Suprapubic skin (tissue), 4 donors: ENCODE measurements at regions not wholly inside any gene's neighbourhood (a gene's known extent, or its start where the extent isn't known, plus 50 kb on each side); places are given as distances from the start of the nearest gene placed in this dataset.

ENCODE experiments used
- DNase-seq, 2 donors: peaks; one replicate each; pipeline ENCODE4 v3.0.0-alpha.2; 2019; ENCODE audit warnings: low spot score in 2 of 2
- H3K27ac ChIP-seq: fragments of 200-600 bp; sonication (generic); one replicate; pipeline ENCODE4 v1.5.1; 2019
- H3K27me3 ChIP-seq: fragments of 200-600 bp; sonication (generic); one replicate; pipeline ENCODE4 v1.5.1; 2019
- H3K36me3 ChIP-seq: fragments of 200-600 bp; sonication (generic); one replicate; pipeline ENCODE4 v1.5.1; 2019
- H3K4me1 ChIP-seq: fragments of 200-600 bp; sonication (generic); one replicate; pipeline ENCODE4 v1.5.1; 2019
- H3K4me3 ChIP-seq: fragments of 200-600 bp; sonication (generic); one replicate; pipeline ENCODE4 v1.5.1; 2019; ENCODE audit warnings: mild to moderate bottlenecking
- H3K9me3 ChIP-seq: fragments of 200-600 bp; sonication (generic); one replicate; pipeline ENCODE4 v1.5.1; 2019
- EP300 ChIP-seq: sonication (generic); formaldehyde crosslinking; IDR thresholded peaks from one replicate; pipeline ENCODE4 v1.6.1; 2017; ENCODE audit warnings: antibody characterized with exemption
- POLR2A ChIP-seq, 2 donors: fragments of 450-650 bp; IDR thresholded peaks; one replicate each; pipeline ENCODE4 v1.6.1; 2017; ENCODE audit warnings: antibody characterized with exemption in 2 of 2, mild to moderate bottlenecking in 2 of 2, moderate library complexity in 2 of 2
- POLR2AphosphoS5 ChIP-seq, 3 donors: sonication (generic); formaldehyde crosslinking; IDR thresholded peaks; one replicate each; pipeline ENCODE4 v1.6.1; 2017; ENCODE audit warnings: antibody characterized with exemption in 3 of 3
- WGBS: methylation state at CpG from one replicate; pipeline ENCODE4 v1.1.5; 2018; 5-methylcytosine and 5-hydroxymethylcytosine counted together
- TF ChIP-seq, protein P1 (sequence below), 2 donors: fragments of 200-600 bp in 1 of 2; fragments of 450-650 bp in 1 of 2; sonication (generic) in 1 of 2; IDR thresholded peaks; one replicate each; pipeline ENCODE4 v1.5.1; 2016 to 2019; ENCODE audit warnings: antibody characterized with exemption in 2 of 2, mild to moderate bottlenecking in 1 of 2, moderate library complexity in 1 of 2

DNA sequence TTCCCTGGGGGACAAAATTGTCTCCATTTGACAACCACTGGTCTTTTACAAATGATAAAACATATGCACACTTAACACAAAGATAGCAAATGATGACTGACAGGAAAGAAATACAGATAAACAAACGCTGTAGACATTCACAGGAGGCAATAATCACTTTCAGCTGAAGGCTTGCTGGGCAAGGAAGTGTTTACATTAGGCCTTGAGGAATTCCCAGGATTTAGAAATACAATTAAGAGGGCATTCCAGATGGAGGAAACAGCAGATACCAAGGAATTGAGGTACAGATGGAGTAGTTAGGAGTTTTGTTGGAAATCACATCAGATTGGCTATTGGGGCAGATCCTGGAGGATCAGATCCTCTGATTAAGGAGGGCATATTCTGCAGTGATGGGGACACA lies 93.9 kb downstream of the DYRK2 start:
- Histone ChIP-seq H3K9me3 (no peaks in the 10 kb centered on the region), H3K27me3 (no peaks in the 10 kb centered on the region), H3K36me3 (no peaks in the 10 kb centered on the region), H3K4me3 (no peak overlapping the region), H3K27ac (no peak overlapping the region), H3K4me1 (no peaks in the 10 kb centered on the region)
- DNase-seq: no peak
- WGBS: 35% methylated on average over 1 of the region's 1 CpG
- no peak for TF ChIP-seq POLR2A (IDR thresholded peaks at IDR 0.05)
- TF ChIP-seq, protein P1, sequence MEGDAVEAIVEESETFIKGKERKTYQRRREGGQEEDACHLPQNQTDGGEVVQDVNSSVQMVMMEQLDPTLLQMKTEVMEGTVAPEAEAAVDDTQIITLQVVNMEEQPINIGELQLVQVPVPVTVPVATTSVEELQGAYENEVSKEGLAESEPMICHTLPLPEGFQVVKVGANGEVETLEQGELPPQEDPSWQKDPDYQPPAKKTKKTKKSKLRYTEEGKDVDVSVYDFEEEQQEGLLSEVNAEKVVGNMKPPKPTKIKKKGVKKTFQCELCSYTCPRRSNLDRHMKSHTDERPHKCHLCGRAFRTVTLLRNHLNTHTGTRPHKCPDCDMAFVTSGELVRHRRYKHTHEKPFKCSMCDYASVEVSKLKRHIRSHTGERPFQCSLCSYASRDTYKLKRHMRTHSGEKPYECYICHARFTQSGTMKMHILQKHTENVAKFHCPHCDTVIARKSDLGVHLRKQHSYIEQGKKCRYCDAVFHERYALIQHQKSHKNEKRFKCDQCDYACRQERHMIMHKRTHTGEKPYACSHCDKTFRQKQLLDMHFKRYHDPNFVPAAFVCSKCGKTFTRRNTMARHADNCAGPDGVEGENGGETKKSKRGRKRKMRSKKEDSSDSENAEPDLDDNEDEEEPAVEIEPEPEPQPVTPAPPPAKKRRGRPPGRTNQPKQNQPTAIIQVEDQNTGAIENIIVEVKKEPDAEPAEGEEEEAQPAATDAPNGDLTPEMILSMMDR (IDR thresholded peaks at IDR 0.05): no peak
- TF ChIP-seq POLR2AphosphoS5 (IDR thresholded peaks at IDR 0.05): no peak
- no peak for TF ChIP-seq EP300

DNA sequence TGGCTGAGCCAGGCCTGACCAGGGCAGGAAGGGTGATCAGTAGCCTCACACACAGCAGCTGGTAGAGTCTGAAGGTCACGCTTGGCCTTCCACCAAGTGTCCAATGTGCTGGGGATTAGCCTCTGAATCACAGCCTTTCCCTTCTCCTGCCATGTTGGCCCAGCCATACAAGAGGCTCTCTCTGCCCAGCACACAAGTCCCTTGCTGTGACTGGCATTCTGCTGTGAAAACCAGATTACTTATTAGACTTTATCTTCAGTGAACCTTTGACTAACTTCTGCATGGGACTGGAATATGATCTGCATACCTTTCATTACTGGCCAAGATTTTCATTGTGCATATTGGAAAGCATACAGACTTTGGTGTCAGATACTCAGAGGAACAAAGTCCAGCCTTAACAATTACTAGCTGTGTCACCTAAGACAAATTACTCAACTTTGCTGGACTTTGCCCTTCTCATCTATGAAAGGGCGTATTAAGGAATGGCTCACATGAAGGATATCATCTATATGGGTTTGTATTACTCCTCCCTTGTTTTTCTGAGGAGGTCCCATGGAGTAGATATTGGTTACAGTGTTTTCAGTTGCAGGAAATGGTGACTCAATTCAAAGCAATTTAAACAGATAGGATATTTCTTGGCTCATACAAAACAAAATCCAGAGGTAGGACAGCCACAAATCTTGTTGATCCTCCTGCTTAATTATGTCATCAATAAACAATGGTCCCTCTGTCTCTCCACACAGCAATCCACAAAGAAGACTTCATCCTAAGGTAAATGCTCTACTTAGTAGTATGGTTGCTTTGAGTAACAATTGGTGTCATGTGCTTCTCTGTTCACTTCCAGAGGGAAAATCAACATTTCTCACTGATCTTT lies 99.6 kb downstream of the DYRK2 start:
- Histone ChIP-seq H3K4me3 (no peak overlapping the region), H3K27ac (no peak overlapping the region), H3K27me3 (no peaks in the 10 kb centered on the region), H3K4me1 (no peaks in the 10 kb centered on the region), H3K36me3 (no peaks in the 10 kb centered on the region), H3K9me3 (no peaks in the 10 kb centered on the region)
- TF ChIP-seq POLR2AphosphoS5 (IDR thresholded peaks at IDR 0.05) (no peak), EP300 (no peak), POLR2A (IDR thresholded peaks at IDR 0.05) (no peak)
- TF ChIP-seq, protein P1 (IDR thresholded peaks at IDR 0.05): no peak
- DNase-seq: no peak
- WGBS: 89% methylated on average over 2 of the region's 2 CpGs

DNA sequence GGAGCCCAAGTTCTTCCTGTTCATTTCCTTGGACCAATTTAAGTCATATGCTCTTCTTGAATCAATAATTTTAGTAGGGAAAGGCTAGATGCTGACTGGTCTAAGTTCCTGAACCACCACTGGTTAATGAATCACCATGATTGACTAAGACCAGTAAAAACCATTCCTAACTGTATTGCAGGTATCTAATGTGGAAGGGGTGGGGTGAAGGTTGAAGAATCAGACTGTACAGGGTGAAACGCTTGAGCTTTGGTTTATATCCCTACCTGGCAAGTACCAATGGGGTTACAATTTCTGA lies 100.1 kb downstream of the DYRK2 start:
- Histone ChIP-seq H3K4me3 (no peak overlapping the region), H3K27me3 (no peaks in the 10 kb centered on the region), H3K27ac (no peak overlapping the region), H3K36me3 (no peaks in the 10 kb centered on the region), H3K4me1 (no peaks in the 10 kb centered on the region), H3K9me3 (no peaks in the 10 kb centered on the region)
- TF ChIP-seq POLR2A (IDR thresholded peaks at IDR 0.05) (no peak), POLR2AphosphoS5 (IDR thresholded peaks at IDR 0.05) (no peak), EP300 (no peak)
- TF ChIP-seq, protein P1 (IDR thresholded peaks at IDR 0.05): no peak
- no peak for DNase-seq
- 87% methylated on average over 1 of the region's 1 CpG for WGBS

DNA sequence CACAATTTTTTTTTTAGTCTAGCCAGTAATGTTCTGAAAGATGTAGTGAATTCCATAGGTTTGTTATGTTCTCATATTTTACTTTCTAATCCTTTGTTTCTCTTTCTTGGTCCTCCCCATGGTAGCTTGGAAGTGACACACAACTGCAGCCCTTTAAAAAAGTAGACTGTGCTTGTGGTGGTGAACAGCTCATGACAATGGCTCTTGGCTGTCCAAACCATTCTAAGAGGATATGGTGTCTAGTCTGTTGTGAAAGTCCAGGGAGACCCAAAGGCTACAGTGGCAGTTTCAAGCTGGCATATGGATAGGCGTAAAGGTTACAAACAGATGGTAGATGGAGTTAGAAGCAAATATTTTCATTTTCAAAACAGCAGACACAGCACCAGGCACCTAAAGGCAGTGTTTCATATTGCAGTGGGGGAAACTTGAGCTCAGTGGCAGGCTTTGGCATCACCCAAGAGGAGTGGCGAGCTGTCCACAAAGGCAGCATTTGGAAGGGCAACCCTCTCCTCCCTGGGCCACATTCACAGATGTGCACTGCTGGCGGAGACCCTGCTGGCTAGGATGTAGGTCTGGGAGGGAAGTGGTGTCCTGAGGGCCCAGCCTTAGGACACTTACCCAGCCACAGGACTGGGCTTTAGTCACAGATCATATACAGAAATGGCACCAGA lies 102.1 kb downstream of the DYRK2 start:
- Histone ChIP-seq H3K9me3 (no peaks in the 10 kb centered on the region), H3K27ac (no peak overlapping the region), H3K27me3 (no peaks in the 10 kb centered on the region), H3K36me3 (no peaks in the 10 kb centered on the region), H3K4me1 (no peaks in the 10 kb centered on the region), H3K4me3 (no peak overlapping the region)
- DNase-seq: no peak
- 89% methylated on average over 3 of the region's 3 CpGs for WGBS
- TF ChIP-seq POLR2AphosphoS5 (IDR thresholded peaks at IDR 0.05) (no peak), EP300 (no peak), POLR2A (IDR thresholded peaks at IDR 0.05) (no peak)
- TF ChIP-seq, protein P1 (IDR thresholded peaks at IDR 0.05): no peak

DNA sequence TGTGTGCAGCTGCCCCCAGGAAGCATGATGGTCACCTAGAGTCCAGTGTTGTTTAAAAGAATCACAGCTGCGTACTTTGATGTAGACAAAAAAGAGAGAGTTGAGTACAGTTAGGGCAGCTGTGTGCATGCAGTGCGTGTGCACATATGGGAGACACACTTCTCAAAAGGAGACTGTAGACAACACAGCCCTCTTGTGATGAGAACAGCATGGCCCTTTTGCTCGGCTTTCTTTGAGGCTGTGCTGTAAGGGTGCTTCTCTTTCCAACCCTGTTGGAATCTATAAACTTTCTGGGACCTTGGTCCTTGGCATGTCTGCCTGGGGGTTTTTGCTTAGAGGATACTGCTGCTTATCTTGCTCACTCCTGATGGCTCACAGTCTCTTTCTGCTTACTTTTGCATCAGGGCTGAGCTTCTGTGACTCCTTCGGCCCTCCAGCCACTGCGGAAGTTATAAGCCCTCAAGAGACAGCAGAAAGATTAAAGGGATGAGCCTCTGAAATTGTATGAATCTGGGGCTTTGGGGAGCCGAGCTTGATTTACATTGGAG lies 102.9 kb downstream of the DYRK2 start:
- WGBS: 64% methylated on average over 6 of the region's 6 CpGs

More for the DNA sequence above, 102.9 kb downstream of the DYRK2 start:
- TF ChIP-seq POLR2AphosphoS5 (IDR thresholded peaks at IDR 0.05) (no peak), POLR2A (IDR thresholded peaks at IDR 0.05) (no peak), EP300 (no peak)
- TF ChIP-seq, protein P1 (IDR thresholded peaks at IDR 0.05): no peak
- no peaks in the 10 kb centered on the region for H3K27me3 ChIP-seq
- H3K36me3 ChIP-seq: no peaks in the 10 kb centered on the region
- no peak for DNase-seq
- no peak overlapping the region for H3K27ac ChIP-seq
- H3K4me3 ChIP-seq: no peak overlapping the region
- H3K4me1 ChIP-seq: no peaks in the 10 kb centered on the region
- no peaks in the 10 kb centered on the region for H3K9me3 ChIP-seq
